Stimulated activated naive CD8-positive, alpha-beta T cell treated with anti-CD3 and anti-CD28 coated beads, Interleukin-15, Interleukin-2, amounts not matched to agents 100 U/mL and 50 U/mL, for 24 hours (primary cell): ENCODE measurements at regions not wholly inside any gene's neighbourhood (a gene's known extent, or its start where the extent isn't known, plus 50 kb on each side); places are given as distances from the start of the nearest gene placed in this dataset.

Experiments used
- ATAC-seq: fragments of 150-1000 bp; cut with Tn5 transposase; one replicate; pipeline ENCODE4 v1.10.0; 2021
- DNase-seq: peaks from one replicate; pipeline ENCODE4 v3.0.0; 2021

- no peak for ATAC-seq
Observed at GRCh38 chr18:70382992-70383717, 94.3 kb downstream of the SOCS6 start.

GRCh38 chr18:70382017-70382416, 93.2 kb downstream of the SOCS6 start:
- no peak for ATAC-seq
- DNase-seq: no peak

More at GRCh38 chr18:70382992-70383717, 94.3 kb downstream of the SOCS6 start:
- no peak for DNase-seq

- no peak for ATAC-seq
- DNase-seq: no peak
Observed at GRCh38 chr18:70380915-70381896, 92.4 kb downstream of the SOCS6 start.
